ENCODE measurements at regions not wholly inside any gene's neighbourhood (a gene's known extent, or its start where the extent isn't known, plus 50 kb on each side); places are given as distances from the start of the nearest gene placed in this dataset.

DNA sequence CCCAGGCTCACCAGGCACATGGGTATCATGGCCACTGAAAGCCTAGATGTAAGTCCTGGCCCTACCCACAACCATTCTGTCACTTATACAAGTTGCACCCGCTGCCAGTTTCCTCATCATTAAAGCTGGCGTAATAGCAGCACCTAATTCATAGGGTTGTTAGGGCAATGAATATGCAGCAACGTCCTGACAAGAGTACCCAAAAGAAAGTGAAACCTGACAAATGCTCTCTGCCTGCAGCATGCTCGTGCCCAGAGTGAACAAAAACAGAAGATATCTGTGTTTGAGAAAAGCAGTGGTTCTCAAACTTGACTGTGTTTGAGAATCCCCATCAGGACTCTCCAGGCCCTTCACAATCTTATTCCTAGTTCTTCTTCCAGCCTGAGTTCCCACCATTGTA, 632.4 kb downstream of the SEMA5A start:
- Histone ChIP-seq H3K79me2 (ENCODE audit: insufficient read depth, low read length) (no peaks in the 10 kb centered on the region), H3K27ac (ENCODE audit: low read depth, low read length) (no peak overlapping the region), H3K36me3 (ENCODE audit: low read length) (no peaks in the 10 kb centered on the region), H2AFZ (ENCODE audit: low read depth, low read length, severe bottlenecking) (no peak overlapping the region), H3F3A (ENCODE audit: insufficient read depth) (no peaks in the 10 kb centered on the region), H3K27me3 (ENCODE audit: low read length) (no peaks in the 10 kb centered on the region), H4K20me1 (ENCODE audit: low read depth, low read length) (no peaks in the 10 kb centered on the region), H3K9me3 (ENCODE audit: insufficient read depth, low read length) (no peaks in the 10 kb centered on the region), H3K9me2 (replicated peaks; ENCODE audit: insufficient read depth, low read length) (no peaks in the 10 kb centered on the region), H3K9ac (ENCODE audit: low read length) (no peak overlapping the region), H3K4me3 (ENCODE audit: insufficient read depth, low read length, poor library complexity, severe bottlenecking) (no peak overlapping the region), H3K4me2 (ENCODE audit: low read depth, low read length, poor library complexity, severe bottlenecking) (no peak overlapping the region)
- no peak for TF ChIP-seq EZH2phosphoT487 (conservative IDR thresholded peaks at IDR 0.05; ENCODE audit: low read length)
- TF ChIP-seq, protein P1, sequence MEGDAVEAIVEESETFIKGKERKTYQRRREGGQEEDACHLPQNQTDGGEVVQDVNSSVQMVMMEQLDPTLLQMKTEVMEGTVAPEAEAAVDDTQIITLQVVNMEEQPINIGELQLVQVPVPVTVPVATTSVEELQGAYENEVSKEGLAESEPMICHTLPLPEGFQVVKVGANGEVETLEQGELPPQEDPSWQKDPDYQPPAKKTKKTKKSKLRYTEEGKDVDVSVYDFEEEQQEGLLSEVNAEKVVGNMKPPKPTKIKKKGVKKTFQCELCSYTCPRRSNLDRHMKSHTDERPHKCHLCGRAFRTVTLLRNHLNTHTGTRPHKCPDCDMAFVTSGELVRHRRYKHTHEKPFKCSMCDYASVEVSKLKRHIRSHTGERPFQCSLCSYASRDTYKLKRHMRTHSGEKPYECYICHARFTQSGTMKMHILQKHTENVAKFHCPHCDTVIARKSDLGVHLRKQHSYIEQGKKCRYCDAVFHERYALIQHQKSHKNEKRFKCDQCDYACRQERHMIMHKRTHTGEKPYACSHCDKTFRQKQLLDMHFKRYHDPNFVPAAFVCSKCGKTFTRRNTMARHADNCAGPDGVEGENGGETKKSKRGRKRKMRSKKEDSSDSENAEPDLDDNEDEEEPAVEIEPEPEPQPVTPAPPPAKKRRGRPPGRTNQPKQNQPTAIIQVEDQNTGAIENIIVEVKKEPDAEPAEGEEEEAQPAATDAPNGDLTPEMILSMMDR (IDR thresholded peaks at IDR 0.05; ENCODE audit: insufficient read depth, low read length, poor library complexity, severe bottlenecking): no peak

DNA sequence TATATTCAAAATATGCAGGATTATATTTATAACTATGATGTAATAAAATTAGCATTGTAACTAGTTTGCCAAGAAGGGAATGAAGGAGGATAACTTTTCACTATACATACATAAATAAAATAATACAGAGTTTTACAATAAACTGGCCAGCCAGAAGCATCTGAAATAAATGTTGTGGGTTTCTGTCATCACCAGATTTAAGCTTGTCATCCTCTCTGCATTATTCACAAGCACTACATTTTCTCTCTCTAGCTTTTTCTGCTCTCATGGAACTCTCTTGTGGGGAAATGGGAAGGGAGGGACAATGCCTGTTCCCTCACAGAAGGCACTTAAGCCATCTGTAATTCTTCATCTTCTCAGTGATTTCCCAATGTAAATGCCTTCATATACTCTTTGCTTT, 626.8 kb downstream of the SEMA5A start:
- Histone ChIP-seq H3K4me2 (ENCODE audit: low read depth, low read length, poor library complexity, severe bottlenecking) (no peak overlapping the region), H3K9me3 (ENCODE audit: insufficient read depth, low read length) (no peaks in the 10 kb centered on the region), H3K27ac (ENCODE audit: low read depth, low read length) (no peak overlapping the region), H3F3A (ENCODE audit: insufficient read depth) (no peaks in the 10 kb centered on the region), H2AFZ (ENCODE audit: low read depth, low read length, severe bottlenecking) (no peak overlapping the region), H3K9me2 (replicated peaks; ENCODE audit: insufficient read depth, low read length) (no peaks in the 10 kb centered on the region), H3K9ac (ENCODE audit: low read length) (no peak overlapping the region), H3K27me3 (ENCODE audit: low read length) (no peaks in the 10 kb centered on the region), H4K20me1 (ENCODE audit: low read depth, low read length) (no peaks in the 10 kb centered on the region), H3K36me3 (ENCODE audit: low read length) (no peaks in the 10 kb centered on the region), H3K79me2 (ENCODE audit: insufficient read depth, low read length) (no peaks in the 10 kb centered on the region), H3K4me3 (ENCODE audit: insufficient read depth, low read length, poor library complexity, severe bottlenecking) (no peak overlapping the region)
- TF ChIP-seq EZH2phosphoT487 (conservative IDR thresholded peaks at IDR 0.05; ENCODE audit: low read length): no peak
- TF ChIP-seq, protein P1 (IDR thresholded peaks at IDR 0.05; ENCODE audit: insufficient read depth, low read length, poor library complexity, severe bottlenecking): no peak

DNA sequence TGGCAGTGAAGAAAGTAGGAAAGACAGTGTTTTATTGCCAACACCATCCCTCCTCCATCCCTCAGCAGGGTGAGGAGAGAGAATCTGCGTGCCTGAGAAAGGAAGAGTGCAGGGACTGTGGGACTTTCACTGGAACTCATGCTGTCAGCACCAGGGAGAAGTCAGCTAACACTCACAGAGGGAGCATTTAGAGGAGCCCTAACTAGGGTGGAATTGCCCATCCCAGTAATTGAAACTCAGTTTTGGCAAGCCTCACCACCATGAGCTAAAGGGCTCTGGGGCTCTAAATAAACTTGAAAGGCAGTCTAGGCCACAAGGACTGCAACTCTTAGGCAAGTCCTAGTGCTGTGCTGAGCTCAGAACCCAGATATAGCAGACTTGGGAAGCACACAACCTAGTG, 622.3 kb downstream of the SEMA5A start:
- Histone ChIP-seq H3K79me2 (ENCODE audit: insufficient read depth, low read length) (no peaks in the 10 kb centered on the region), H3F3A (ENCODE audit: insufficient read depth) (no peaks in the 10 kb centered on the region), H3K27ac (ENCODE audit: low read depth, low read length) (no peak overlapping the region), H3K4me2 (ENCODE audit: low read depth, low read length, poor library complexity, severe bottlenecking) (no peak overlapping the region), H4K20me1 (ENCODE audit: low read depth, low read length) (no peaks in the 10 kb centered on the region), H3K9me2 (replicated peaks; ENCODE audit: insufficient read depth, low read length) (no peaks in the 10 kb centered on the region), H3K27me3 (ENCODE audit: low read length) (no peaks in the 10 kb centered on the region), H2AFZ (ENCODE audit: low read depth, low read length, severe bottlenecking) (no peak overlapping the region), H3K36me3 (ENCODE audit: low read length) (no peaks in the 10 kb centered on the region), H3K9ac (ENCODE audit: low read length) (no peak overlapping the region), H3K9me3 (ENCODE audit: insufficient read depth, low read length) (no peaks in the 10 kb centered on the region), H3K4me3 (ENCODE audit: insufficient read depth, low read length, poor library complexity, severe bottlenecking) (no peak overlapping the region)
- TF ChIP-seq, protein P1 (IDR thresholded peaks at IDR 0.05; ENCODE audit: insufficient read depth, low read length, poor library complexity, severe bottlenecking): no peak
- no peak for TF ChIP-seq EZH2phosphoT487 (conservative IDR thresholded peaks at IDR 0.05; ENCODE audit: low read length)
